GM10248 (cell line): ENCODE measurements at regions not wholly inside any gene's neighbourhood (a gene's known extent, or its start where the extent isn't known, plus 50 kb on each side); places are given as distances from the start of the nearest gene placed in this dataset.

Source experiments
- CTCF ChIA-PET: fragments of 300-600 bp; sonication (Branson Sonifier 250); formaldehyde crosslinking; extraction: SDS; loops from one replicate; lab custom pipeline; 2021; ENCODE audit warnings: antibody characterized with exemption; lab: Yijun Ruan, JAX
- POLR2A ChIA-PET: fragments of 350-650 bp; sonication (Branson Sonifier 250); formaldehyde crosslinking; extraction: SDS; loops from one replicate; lab custom pipeline; 2020; ENCODE audit warnings: antibody characterized with exemption; lab: Yijun Ruan, JAX
- DNase-seq: peaks from one replicate; pipeline ENCODE4 v3.0.0; 2012; ENCODE audit errors: extremely low spot score
- CTCF ChIP-seq: IDR thresholded peaks from 2 replicates; pipeline ENCODE4 v1.5.1; 2012; ENCODE audit warnings: mild to moderate bottlenecking, low read depth; ENCODE audit errors: extremely low read depth, missing control alignments, control extremely low read depth

- no peak for TF ChIP-seq CTCF
- CTCF ChIA-PET, result no interaction called here
- POLR2A ChIA-PET, result no interaction called here
- no peak for DNase-seq
Observed at GRCh38 chr1:4599951-4600481, 54.4 kb upstream of the AJAP1 start.

- TF ChIP-seq CTCF, result no peak
- ChIA-PET POLR2A (no interaction called here), CTCF (no interaction called here)
- no peak for DNase-seq
Observed at GRCh38 chr1:4600615-4601460, 53.6 kb upstream of the AJAP1 start.

GRCh38 chr1:4601941-4602340, 52.5 kb upstream of the AJAP1 start:
- no peak for TF ChIP-seq CTCF
- ChIA-PET POLR2A (interaction anchor here (0.5 kb wide), 1 partner anchor 80 kb away, joined by 3 read pairs; no protein-coding TSS in a partner anchor), CTCF (no interaction called here)
- no peak for DNase-seq

- ChIA-PET POLR2A (interaction anchor here (0.5 kb wide), 1 partner anchor 80 kb away, joined by 3 read pairs; no protein-coding TSS in a partner anchor), CTCF (no interaction called here)
- TF ChIP-seq CTCF, result no peak
- no peak for DNase-seq
Observed at GRCh38 chr1:4602462-4603294, 51.7 kb upstream of the AJAP1 start.

GRCh38 chr1:4603295-4604110, 50.9 kb upstream of the AJAP1 start:
- TF ChIP-seq CTCF, result no peak
- ChIA-PET CTCF (no interaction called here), POLR2A (no interaction called here)
- DNase-seq, result no peak
